ENCODE measurements at regions not wholly inside any gene's neighbourhood (a gene's known extent, or its start where the extent isn't known, plus 50 kb on each side); places are given as distances from the start of the nearest gene placed in this dataset.

GRCh38 chr9:105859428-105860091, 165.2 kb downstream of the TMEM38B start:
- no peaks in the 10 kb centered on the region for H3K79me2 ChIP-seq (ENCODE audit: low read length)
- intact Hi-C loops (cut with micrococcal nuclease), result no loop called here
- H3K27ac ChIP-seq (ENCODE audit: low read length), result no peak overlapping the region
- H3K4me1 ChIP-seq (ENCODE audit: insufficient read depth, low read length), result no peaks in the 10 kb centered on the region
- no peaks in the 10 kb centered on the region for H4K20me1 ChIP-seq (ENCODE audit: low read length)
- H3K27me3 ChIP-seq (ENCODE audit: low read length), result no peaks in the 10 kb centered on the region
- no peak for TF ChIP-seq EZH2phosphoT487 (IDR thresholded peaks at IDR 0.05; ENCODE audit: borderline replicate concordance, low read length)
- H3K36me3 ChIP-seq (ENCODE audit: low read depth, low read length), result no peaks in the 10 kb centered on the region
- H3K9ac ChIP-seq (ENCODE audit: low read length), result no peak overlapping the region
- ATAC-seq, result no peak
- ChIA-PET CTCF (no interaction called here), POLR2A (ENCODE audit: unreplicated experiment) (no interaction called here)
- H2AFZ ChIP-seq (ENCODE audit: low read length), result no peak overlapping the region
- BruUV-seq (replicated peaks), result no TSS peak
- no peaks in the 10 kb centered on the region for H3K9me3 ChIP-seq (ENCODE audit: low read length)
- no peak overlapping the region for H3K4me2 ChIP-seq (ENCODE audit: low read length)
- H3K4me3 ChIP-seq (ENCODE audit: low read length), result no peak overlapping the region
- no peak for DNase-seq
- H3K9me2 ChIP-seq (replicated peaks; ENCODE audit: low read length), result no peaks in the 10 kb centered on the region
- H3F3A ChIP-seq (ENCODE audit: low read length, unreplicated experiment), result no peaks in the 10 kb centered on the region

- Histone ChIP-seq H3K9me2 (replicated peaks; ENCODE audit: low read length) (no peaks in the 10 kb centered on the region), H3K4me2 (ENCODE audit: low read length) (no peak overlapping the region), H2AFZ (ENCODE audit: low read length) (no peak overlapping the region), H3K4me3 (ENCODE audit: low read length) (no peak overlapping the region), H3K27ac (ENCODE audit: low read length) (no peak overlapping the region), H3K27me3 (ENCODE audit: low read length) (no peaks in the 10 kb centered on the region), H3K9ac (ENCODE audit: low read length) (no peak overlapping the region), H3K4me1 (ENCODE audit: insufficient read depth, low read length) (no peaks in the 10 kb centered on the region), H4K20me1 (ENCODE audit: low read length) (no peaks in the 10 kb centered on the region), H3K36me3 (ENCODE audit: low read depth, low read length) (no peaks in the 10 kb centered on the region), H3F3A (ENCODE audit: low read length, unreplicated experiment) (no peaks in the 10 kb centered on the region), H3K9me3 (ENCODE audit: low read length) (no peaks in the 10 kb centered on the region), H3K79me2 (ENCODE audit: low read length) (no peaks in the 10 kb centered on the region)
- TF ChIP-seq CTCF (conservative IDR thresholded peaks at IDR 0.05; ENCODE audit: low read depth, low read length), result no peak
- no peak for TF ChIP-seq EZH2 (IDR thresholded peaks at IDR 0.05; ENCODE audit: low read length, unreplicated experiment)
- no peak for TF ChIP-seq EZH2phosphoT487 (IDR thresholded peaks at IDR 0.05; ENCODE audit: borderline replicate concordance, low read length)
- intact Hi-C loops (cut with micrococcal nuclease), result no loop called here
- ATAC-seq (no peak), DNase-seq (no peak)
- no TSS peak for BruUV-seq (replicated peaks)
- ChIA-PET POLR2A (ENCODE audit: unreplicated experiment) (no interaction called here), CTCF (no interaction called here)
These were observed 166.2 kb downstream of the TMEM38B start for GRCh38 chr9:105860516-105860915.

- Histone ChIP-seq H3K27ac (ENCODE audit: low read length) (no peak overlapping the region), H3K9me2 (replicated peaks; ENCODE audit: low read length) (no peaks in the 10 kb centered on the region), H3K9ac (ENCODE audit: low read length) (no peak overlapping the region), H2AFZ (ENCODE audit: low read length) (no peak overlapping the region), H3K4me2 (ENCODE audit: low read length) (no peak overlapping the region), H4K20me1 (ENCODE audit: low read length) (no peaks in the 10 kb centered on the region), H3K4me1 (ENCODE audit: insufficient read depth, low read length) (no peaks in the 10 kb centered on the region), H3K79me2 (ENCODE audit: low read length) (no peaks in the 10 kb centered on the region), H3K36me3 (ENCODE audit: low read depth, low read length) (no peaks in the 10 kb centered on the region), H3K9me3 (ENCODE audit: low read length) (no peaks in the 10 kb centered on the region), H3F3A (ENCODE audit: low read length, unreplicated experiment) (no peaks in the 10 kb centered on the region), H3K27me3 (ENCODE audit: low read length) (no peaks in the 10 kb centered on the region), H3K4me3 (ENCODE audit: low read length) (no peak overlapping the region)
- DNase-seq (no peak), ATAC-seq (no peak)
- intact Hi-C loops (cut with micrococcal nuclease), result no loop called here
- CTCF ChIA-PET, result no interaction called here
- BruUV-seq (replicated peaks), result no TSS peak
- POLR2A ChIA-PET (ENCODE audit: unreplicated experiment), result no interaction called here
- TF ChIP-seq EZH2phosphoT487 (IDR thresholded peaks at IDR 0.05; ENCODE audit: borderline replicate concordance, low read length), result no peak
- no peak for TF ChIP-seq CTCF (conservative IDR thresholded peaks at IDR 0.05; ENCODE audit: low read depth, low read length)
- TF ChIP-seq EZH2 (IDR thresholded peaks at IDR 0.05; ENCODE audit: low read length, unreplicated experiment), result no peak
These were observed 167.6 kb downstream of the TMEM38B start for GRCh38 chr9:105861972-105862371.
